ENCODE measurements at regions not wholly inside any gene's neighbourhood (a gene's known extent, or its start where the extent isn't known, plus 50 kb on each side); places are given as distances from the start of the nearest gene placed in this dataset.

DNA sequence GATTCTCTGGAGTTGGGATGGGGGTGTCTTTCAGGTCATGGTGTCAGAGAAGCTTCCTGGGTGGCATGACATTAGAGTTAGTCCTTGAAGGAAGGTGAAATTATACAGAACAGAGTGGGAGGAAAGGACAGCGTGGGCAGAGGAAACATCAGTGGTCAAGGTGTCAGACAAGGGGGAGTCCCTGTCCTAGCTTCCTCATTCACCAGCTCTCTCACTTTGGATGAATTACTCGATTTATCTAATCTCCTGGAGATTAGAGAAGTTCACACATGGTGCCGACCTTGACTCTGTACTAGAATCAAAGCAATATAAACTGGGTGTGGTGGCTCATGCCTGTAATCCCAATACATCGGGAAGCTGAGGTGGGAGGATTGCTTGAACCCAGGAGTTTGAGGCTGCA is 492.9 kb downstream of the VRK1 start:
- Histone ChIP-seq H3K27me3 (no peaks in the 10 kb centered on the region), H3K27ac (no peak overlapping the region), H3K9me3 (no peaks in the 10 kb centered on the region), H3K4me3 (no peak overlapping the region), H3K4me1 (no peaks in the 10 kb centered on the region), H3K36me3 (no peaks in the 10 kb centered on the region)
- TF ChIP-seq, protein P1, sequence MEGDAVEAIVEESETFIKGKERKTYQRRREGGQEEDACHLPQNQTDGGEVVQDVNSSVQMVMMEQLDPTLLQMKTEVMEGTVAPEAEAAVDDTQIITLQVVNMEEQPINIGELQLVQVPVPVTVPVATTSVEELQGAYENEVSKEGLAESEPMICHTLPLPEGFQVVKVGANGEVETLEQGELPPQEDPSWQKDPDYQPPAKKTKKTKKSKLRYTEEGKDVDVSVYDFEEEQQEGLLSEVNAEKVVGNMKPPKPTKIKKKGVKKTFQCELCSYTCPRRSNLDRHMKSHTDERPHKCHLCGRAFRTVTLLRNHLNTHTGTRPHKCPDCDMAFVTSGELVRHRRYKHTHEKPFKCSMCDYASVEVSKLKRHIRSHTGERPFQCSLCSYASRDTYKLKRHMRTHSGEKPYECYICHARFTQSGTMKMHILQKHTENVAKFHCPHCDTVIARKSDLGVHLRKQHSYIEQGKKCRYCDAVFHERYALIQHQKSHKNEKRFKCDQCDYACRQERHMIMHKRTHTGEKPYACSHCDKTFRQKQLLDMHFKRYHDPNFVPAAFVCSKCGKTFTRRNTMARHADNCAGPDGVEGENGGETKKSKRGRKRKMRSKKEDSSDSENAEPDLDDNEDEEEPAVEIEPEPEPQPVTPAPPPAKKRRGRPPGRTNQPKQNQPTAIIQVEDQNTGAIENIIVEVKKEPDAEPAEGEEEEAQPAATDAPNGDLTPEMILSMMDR (IDR thresholded peaks at IDR 0.05): no peak
- TF ChIP-seq POLR2A (IDR thresholded peaks at IDR 0.05) (no peak), EP300 (IDR thresholded peaks at IDR 0.05) (no peak)
- WGBS, 2 donors: 72 to 74% methylated on average over 4 of the region's 4 CpGs
- no peak for DNase-seq (ENCODE audit: low spot score in 2 of 2)

DNA sequence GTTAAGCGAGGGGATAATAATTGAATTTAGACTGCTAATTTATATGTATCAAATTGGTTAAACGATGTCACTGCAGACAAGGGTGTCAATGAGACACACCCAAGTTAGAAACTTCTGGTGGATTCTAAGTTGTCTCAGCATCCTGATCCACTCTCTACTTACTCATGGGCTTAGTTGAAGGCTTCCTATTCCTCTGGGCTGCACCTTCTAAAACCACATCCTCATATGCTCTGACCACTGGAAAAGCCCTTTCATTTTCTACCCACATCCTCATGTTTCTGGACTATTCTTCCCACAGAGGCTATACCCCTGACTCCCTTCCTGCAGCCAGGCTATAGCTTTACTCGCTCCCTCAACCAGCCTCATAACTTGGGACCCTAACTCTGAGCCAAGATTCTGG is 493.8 kb downstream of the VRK1 start:
- Histone ChIP-seq H3K9me3 (no peaks in the 10 kb centered on the region), H3K4me3 (no peak overlapping the region), H3K36me3 (no peaks in the 10 kb centered on the region), H3K4me1 (no peaks in the 10 kb centered on the region), H3K27me3 (no peaks in the 10 kb centered on the region), H3K27ac (no peak overlapping the region)
- no peak for DNase-seq (ENCODE audit: low spot score in 2 of 2)
- WGBS, 2 donors: 86 to 87% methylated on average over 3 of the region's 3 CpGs
- TF ChIP-seq EP300 (IDR thresholded peaks at IDR 0.05): no peak
- TF ChIP-seq, protein P1 (IDR thresholded peaks at IDR 0.05): no peak
- TF ChIP-seq POLR2A (IDR thresholded peaks at IDR 0.05): no peak

DNA sequence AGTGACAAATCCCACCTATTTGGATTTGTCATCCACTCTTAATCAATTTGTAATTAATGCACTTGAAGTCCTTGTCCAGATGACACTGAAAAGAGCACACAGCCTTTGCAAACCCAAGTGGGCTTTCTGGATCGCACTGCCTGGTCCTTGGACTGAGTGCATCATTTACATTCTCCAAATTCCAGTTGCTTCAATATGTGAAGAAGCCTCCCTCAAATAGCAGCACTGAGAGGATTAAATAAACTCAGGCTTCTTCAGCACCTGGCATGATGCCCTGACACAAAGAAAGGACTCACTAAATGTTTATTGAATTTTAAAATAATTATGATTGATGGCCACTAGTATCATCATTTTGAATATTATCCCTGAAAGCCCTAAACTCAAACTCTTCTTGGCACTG is 496.5 kb downstream of the VRK1 start:
- Histone ChIP-seq H3K27ac (no peak overlapping the region), H3K4me1 (no peaks in the 10 kb centered on the region), H3K36me3 (no peaks in the 10 kb centered on the region), H3K27me3 (no peaks in the 10 kb centered on the region), H3K9me3 (no peaks in the 10 kb centered on the region), H3K4me3 (no peak overlapping the region)
- TF ChIP-seq EP300 (IDR thresholded peaks at IDR 0.05): no peak
- TF ChIP-seq, protein P1 (IDR thresholded peaks at IDR 0.05): no peak
- TF ChIP-seq POLR2A (IDR thresholded peaks at IDR 0.05): no peak
- no peak for DNase-seq (ENCODE audit: low spot score in 2 of 2)
- WGBS, 2 donors: 19 to 29% methylated on average over 1 of the region's 1 CpG

DNA sequence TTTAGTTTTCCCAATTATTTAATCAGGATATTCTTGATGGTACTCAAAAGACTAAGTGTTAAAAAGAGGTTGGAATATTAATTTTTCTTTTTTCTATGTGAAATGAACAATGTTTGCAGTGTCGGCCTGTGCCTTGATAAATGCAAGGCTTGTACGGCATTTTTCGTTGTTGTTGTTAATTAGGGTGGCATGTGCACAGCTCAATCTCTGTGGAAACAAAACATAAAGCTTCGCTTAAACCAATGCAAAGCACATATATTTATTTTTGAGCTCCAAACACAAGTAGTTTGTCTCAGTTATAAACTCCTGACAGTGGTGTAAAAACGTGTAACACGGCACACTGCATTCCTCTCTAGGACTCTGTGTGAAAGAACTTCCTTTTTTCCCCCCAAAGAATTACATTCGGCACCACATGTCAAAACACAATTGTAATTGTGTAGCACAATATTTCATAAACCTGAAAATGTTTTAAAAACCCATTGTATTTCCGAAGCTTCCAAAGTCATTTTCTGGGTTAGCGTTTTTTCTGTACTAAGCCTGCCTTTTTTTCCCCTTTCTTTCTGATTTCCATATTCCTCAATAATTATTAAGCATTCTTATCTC is 498.0 kb downstream of the VRK1 start:
- WGBS, 2 donors: 46 to 47% methylated on average over 9 of the region's 9 CpGs
- Histone ChIP-seq H3K4me1 (no peaks in the 10 kb centered on the region), H3K27me3 (no peaks in the 10 kb centered on the region), H3K36me3 (no peaks in the 10 kb centered on the region), H3K27ac (no peak overlapping the region), H3K9me3 (no peaks in the 10 kb centered on the region), H3K4me3 (no peak overlapping the region)
- no peak for DNase-seq (ENCODE audit: low spot score in 2 of 2)
- no peak for TF ChIP-seq POLR2A (IDR thresholded peaks at IDR 0.05)
- no peak for TF ChIP-seq EP300 (IDR thresholded peaks at IDR 0.05)
- TF ChIP-seq, protein P1 (IDR thresholded peaks at IDR 0.05): no peak

DNA sequence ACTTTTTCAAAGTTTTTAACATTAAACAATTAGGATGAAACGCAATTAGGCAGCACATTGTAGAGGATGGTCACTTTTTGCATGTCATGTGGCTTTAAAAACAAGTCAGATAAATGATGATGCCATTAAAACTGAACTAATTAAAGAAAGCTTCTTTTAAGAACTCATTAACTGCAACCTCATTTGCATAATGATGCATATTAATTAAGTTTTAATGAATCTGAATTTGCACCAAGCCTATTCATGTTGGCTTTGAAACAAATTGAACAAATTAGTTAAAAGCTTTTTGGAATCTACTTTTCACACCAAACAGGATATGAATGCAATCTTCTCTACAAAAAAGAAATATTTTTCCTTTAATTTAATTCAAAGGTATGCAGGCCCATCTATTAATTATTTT is 499.0 kb downstream of the VRK1 start:
- Histone ChIP-seq H3K27ac (no peak overlapping the region), H3K27me3 (no peaks in the 10 kb centered on the region), H3K9me3 (no peaks in the 10 kb centered on the region), H3K4me3 (no peak overlapping the region), H3K4me1 (no peaks in the 10 kb centered on the region), H3K36me3 (no peaks in the 10 kb centered on the region)
- TF ChIP-seq, protein P1 (IDR thresholded peaks at IDR 0.05): no peak
- no peak for TF ChIP-seq POLR2A (IDR thresholded peaks at IDR 0.05)
- no peak for TF ChIP-seq EP300 (IDR thresholded peaks at IDR 0.05)
- no peak for DNase-seq (ENCODE audit: low spot score in 2 of 2)
- WGBS, 2 donors: 89 to 93% methylated on average over 1 of the region's 1 CpG
